Body of pancreas (tissue), 4 donors: ENCODE measurements at regions not wholly inside any gene's neighbourhood (a gene's known extent, or its start where the extent isn't known, plus 50 kb on each side); places are given as distances from the start of the nearest gene placed in this dataset.
"Not testable (repeated sequence)": the region's sequence is repeated elsewhere in the genome, so short reads cannot be mapped to it uniquely, and the experiment has no call there.

ENCODE experiments used
- ATAC-seq: fragments of 150-250 bp; one replicate; pipeline ENCODE4 v1.9.1; 2016
- DNase-seq, 4 donors: peaks; one replicate each; pipeline ENCODE4 v3.0.0-alpha.2; 2019
- H3K27ac ChIP-seq, 4 donors: fragments of 200-600 bp; sonication (generic); 1 replicate in 3 of 4; 2 replicates in 1 of 4; pipeline versions ENCODE4 v1.5.1 to v1.6.1; 2016 to 2019; ENCODE audit warnings: mild to moderate bottlenecking in 1 of 4, mixed read lengths in 1 of 4, moderate library complexity in 1 of 4
- H3K27me3 ChIP-seq, 2 donors: fragments of 200-600 bp; sonication (generic); one replicate each; pipeline ENCODE4 v1.6.0; 2016; ENCODE audit warnings: mild to moderate bottlenecking in 1 of 2
- H3K36me3 ChIP-seq, 2 donors: fragments of 200-600 bp; sonication (generic); replicated peaks in 1 of 2; 2 replicates each; pipeline ENCODE4 v1.5.1; 2016; ENCODE audit warnings: low read depth in 2 of 2; ENCODE audit not compliant: insufficient read depth in 1 of 2
- H3K4me1 ChIP-seq: fragments of 200-600 bp; sonication (generic); one replicate; pipeline ENCODE4 v1.6.0; 2016
- H3K4me3 ChIP-seq, 2 donors: fragments of 200-600 bp; sonication (generic); 1 replicate in 1 of 2; 2 replicates in 1 of 2; pipeline ENCODE4 v1.5.1; 2016 to 2019
- H3K9me3 ChIP-seq, 3 donors: fragments of 200-600 bp; sonication (generic); 1 replicate in 2 of 3; 2 replicates in 1 of 3; pipeline ENCODE4 v1.5.1; 2016
- CTCF ChIP-seq, 7 experiments: fragments of 450-650 bp in 4 of 7; fragments of 200-600 bp in 3 of 7; sonication (generic) in 3 of 7; IDR thresholded peaks; one replicate each; pipeline ENCODE4 v1.5.1; 2016 to 2019; ENCODE audit warnings: antibody characterized with exemption in 7 of 7
- POLR2A ChIP-seq, 3 donors: fragments of 450-650 bp; IDR thresholded peaks; one replicate each; pipeline ENCODE4 v1.6.1; 2016; ENCODE audit warnings: antibody characterized with exemption in 3 of 3, mild to moderate bottlenecking in 2 of 3
- WGBS, 2 donors: methylation state at CpG; one replicate each; pipeline ENCODE4 v1.1.5; 2017; 5-methylcytosine and 5-hydroxymethylcytosine counted together
- intact Hi-C: fragments of 100-400 bp; cut with DNase I; formaldehyde crosslinking; loops from one replicate; pipeline ENCODE4 v1.15.1; 2023

- H3K27ac ChIP-seq, H3K36me3 ChIP-seq, intact Hi-C loops, DNase-seq, H3K4me3 ChIP-seq, ATAC-seq, H3K4me1 ChIP-seq, H3K9me3 ChIP-seq, H3K27me3 ChIP-seq: not testable (repeated sequence)
- WGBS, 2 donors, result 74 to 89% methylated on average over 5 of the region's 5 CpGs
Measured at GRCh38 chr11:89648996-89649395, 61.1 kb upstream of the TRIM77 start.

GRCh38 chr11:89654669-89655068 lies 55.4 kb upstream of the TRIM77 start:
- 42 to 60% methylated on average over 2 of the region's 2 CpGs for WGBS, 2 donors
- H3K9me3 ChIP-seq, H3K36me3 ChIP-seq, H3K27ac ChIP-seq, H3K27me3 ChIP-seq, H3K4me1 ChIP-seq, H3K4me3 ChIP-seq, DNase-seq, ATAC-seq, intact Hi-C loops: not testable (repeated sequence)

GRCh38 chr11:89658767-89659166 lies 51.3 kb upstream of the TRIM77 start:
- H3K4me3 ChIP-seq, H3K36me3 ChIP-seq, H3K27me3 ChIP-seq, intact Hi-C loops, DNase-seq, H3K4me1 ChIP-seq, H3K27ac ChIP-seq, H3K9me3 ChIP-seq, ATAC-seq: not testable (repeated sequence)

- intact Hi-C loops, H3K4me3 ChIP-seq: not testable (repeated sequence)
- 30 to 41% methylated on average over 2 of the region's 2 CpGs for WGBS, 2 donors
Measured at GRCh38 chr11:89659414-89659813, 50.7 kb upstream of the TRIM77 start.

GRCh38 chr11:89660234-89660633 lies 49.9 kb upstream of the TRIM77 start:
- H3K36me3 ChIP-seq, result no peaks in the 10 kb centered on the region
- DNase-seq (no peak), ATAC-seq (no peak)
- TF ChIP-seq CTCF (IDR thresholded peaks at IDR 0.05) (no peak), POLR2A (IDR thresholded peaks at IDR 0.05) (no peak)
- no peaks in the 10 kb centered on the region for H3K4me1 ChIP-seq
- intact Hi-C loops, result no loop called here
- H3K27ac ChIP-seq, result no peak overlapping the region
- H3K9me3 ChIP-seq, result no peaks in the 10 kb centered on the region
- no peaks in the 10 kb centered on the region for H3K27me3 ChIP-seq
- no peak overlapping the region for H3K4me3 ChIP-seq

More at GRCh38 chr11:89659414-89659813, 50.7 kb upstream of the TRIM77 start:
- ATAC-seq, H3K27ac ChIP-seq, H3K4me1 ChIP-seq, H3K27me3 ChIP-seq, H3K36me3 ChIP-seq, H3K9me3 ChIP-seq, DNase-seq: not testable (repeated sequence)
